Adipocyte (in vitro differentiated cells): ENCODE measurements at regions not wholly inside any gene's neighbourhood (a gene's known extent, or its start where the extent isn't known, plus 50 kb on each side); places are given as distances from the start of the nearest gene placed in this dataset.
"Not testable (repeated sequence)": the region's sequence is repeated elsewhere in the genome, so short reads cannot be mapped to it uniquely, and the experiment has no call there.

ENCODE experiments used
- DNase-seq: peaks from one replicate; pipeline ENCODE4 v3.0.0-alpha.2; 2015; ENCODE audit warnings: low read depth
- H3K27me3 ChIP-seq: replicated peaks from 2 replicates; pipeline ENCODE4 v1.7.0; 2013; ENCODE audit warnings: mild to moderate bottlenecking, low read length, moderate library complexity; ENCODE audit not compliant: control insufficient read depth, insufficient read depth
- H3K36me3 ChIP-seq: 2 replicates; pipeline ENCODE4 v1.7.0; 2013; ENCODE audit warnings: low read length, mild to moderate bottlenecking, moderate library complexity; ENCODE audit not compliant: control insufficient read depth, insufficient read depth, severe bottlenecking
- H3K4me1 ChIP-seq: 2 replicates; pipeline ENCODE4 v1.7.0; 2013; ENCODE audit warnings: mild to moderate bottlenecking, low read length, moderate library complexity; ENCODE audit not compliant: control insufficient read depth, insufficient read depth
- H3K4me3 ChIP-seq: 2 replicates; pipeline ENCODE4 v1.7.0; 2013; ENCODE audit warnings: mild to moderate bottlenecking, low read length, moderate library complexity
- H3K9ac ChIP-seq: 2 replicates; pipeline ENCODE4 v1.7.0; 2013; ENCODE audit warnings: mild to moderate bottlenecking, low read length, moderate library complexity
- H3K9me3 ChIP-seq: 2 replicates; pipeline ENCODE4 v1.7.0; 2013; ENCODE audit warnings: mild to moderate bottlenecking, low read length, moderate library complexity; ENCODE audit not compliant: control insufficient read depth

DNA sequence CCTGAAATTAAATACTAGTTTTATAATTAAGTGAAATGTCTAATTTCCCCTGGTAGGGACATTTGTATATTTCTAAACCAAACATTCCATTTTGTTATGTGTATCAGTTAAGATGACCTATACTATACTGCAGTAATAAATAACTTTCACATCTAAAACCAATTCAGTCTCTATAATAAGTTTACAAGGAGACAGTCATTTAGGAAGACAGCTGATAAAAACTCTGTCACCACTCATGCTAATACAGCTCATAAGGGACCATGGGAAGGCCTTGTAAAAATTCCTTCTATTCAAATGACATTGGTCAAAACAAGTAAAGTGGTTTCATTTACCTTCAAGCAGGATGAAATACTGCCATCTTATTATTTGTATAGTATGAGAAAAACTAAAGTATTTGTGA lies 128.4 kb upstream of the C1QTNF3 start:
- H3K36me3 ChIP-seq, H3K4me1 ChIP-seq, H3K27me3 ChIP-seq, H3K9ac ChIP-seq, DNase-seq, H3K9me3 ChIP-seq, H3K4me3 ChIP-seq: not testable (repeated sequence)

DNA sequence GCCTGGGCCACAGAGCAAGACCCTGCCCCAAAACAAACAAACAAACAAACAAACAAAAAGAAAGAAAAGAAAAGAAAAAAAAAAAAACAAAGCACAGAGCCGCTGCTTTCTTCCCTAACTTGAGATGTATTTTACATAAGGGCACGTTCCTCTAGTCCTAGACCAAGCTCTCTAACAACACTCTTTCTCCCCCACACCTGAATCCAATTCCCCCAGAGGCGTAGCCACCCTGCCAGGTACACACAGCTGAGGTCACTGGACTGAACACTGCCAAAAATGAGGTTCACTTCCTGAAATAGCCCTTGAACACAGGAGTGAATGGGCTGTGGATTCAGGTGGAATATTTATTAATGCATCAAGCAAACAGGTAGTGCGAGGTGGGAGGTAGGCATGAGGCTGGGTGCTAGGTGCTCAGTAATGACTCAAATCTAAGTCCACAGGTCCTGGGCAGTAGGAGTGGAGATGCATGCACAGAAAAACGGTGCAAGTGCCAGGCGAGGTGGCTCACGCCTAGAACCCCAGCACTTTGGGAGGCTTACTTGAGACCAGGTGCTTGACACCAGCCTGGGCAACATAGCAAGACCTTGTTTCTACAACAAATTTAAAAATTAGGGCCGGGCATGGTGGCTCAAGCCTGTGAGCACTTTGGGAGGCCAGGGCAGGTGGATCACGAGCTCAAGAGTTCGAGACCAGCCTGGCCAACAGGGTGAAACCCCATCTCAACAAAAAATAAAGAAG lies 136.6 kb upstream of the C1QTNF3 start:
- not testable (repeated sequence) for H3K27me3 ChIP-seq, H3K9ac ChIP-seq, H3K36me3 ChIP-seq, H3K9me3 ChIP-seq, DNase-seq, H3K4me1 ChIP-seq, H3K4me3 ChIP-seq

DNA sequence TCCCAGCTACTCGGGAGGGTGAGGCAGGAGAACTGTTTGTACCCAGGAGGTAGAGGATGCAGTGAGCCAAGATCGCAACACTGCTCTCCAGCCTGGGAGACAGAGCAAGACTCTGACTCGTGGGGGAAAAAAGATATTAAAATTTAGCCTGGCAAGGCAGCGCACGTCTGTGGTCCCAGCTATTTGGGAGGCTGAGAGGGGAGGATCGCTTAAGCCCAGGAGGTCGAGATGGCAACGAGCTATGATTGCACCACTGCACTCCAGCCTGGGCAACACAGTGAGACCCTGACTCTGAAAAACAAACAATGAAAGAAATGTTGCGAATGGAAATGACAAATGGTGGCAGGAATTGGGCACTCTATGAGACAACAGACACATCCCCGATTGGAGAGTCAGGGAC lies 137.2 kb upstream of the C1QTNF3 start:
- H3K4me1 ChIP-seq, DNase-seq, H3K27me3 ChIP-seq, H3K36me3 ChIP-seq, H3K4me3 ChIP-seq, H3K9ac ChIP-seq, H3K9me3 ChIP-seq: not testable (repeated sequence)

DNA sequence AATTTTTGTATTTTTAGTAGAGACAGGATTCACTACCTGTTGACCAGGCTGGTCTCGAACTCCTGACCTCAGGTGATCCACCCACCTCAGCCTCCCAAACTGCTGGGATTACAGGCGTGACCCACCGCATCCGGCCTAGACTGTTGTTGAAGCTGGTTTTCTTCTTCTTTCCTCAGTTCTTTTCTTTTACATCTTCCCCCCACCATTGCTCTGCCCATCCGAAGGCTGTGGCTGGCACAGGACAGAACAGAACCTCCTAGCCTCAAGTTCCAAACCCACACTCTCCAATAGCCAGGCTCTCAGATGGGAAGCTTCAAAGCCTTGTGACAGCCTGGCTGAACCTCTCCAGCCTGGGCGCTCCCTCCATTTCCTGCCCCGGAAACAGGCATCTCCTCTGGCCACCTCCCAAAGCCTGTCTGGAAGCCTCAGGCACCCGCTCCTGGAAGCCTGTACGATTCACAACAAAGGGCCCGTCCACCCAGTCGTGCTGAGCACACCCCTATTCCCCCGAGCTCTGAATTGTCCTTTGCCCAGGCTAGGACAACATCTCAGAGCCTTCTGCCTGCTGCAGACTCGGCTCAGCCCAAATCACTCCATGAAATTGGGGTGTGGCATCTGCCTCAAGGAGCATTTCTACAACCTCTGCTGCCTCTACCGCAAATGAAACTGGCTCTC lies 138.1 kb upstream of the C1QTNF3 start:
- not testable (repeated sequence) for H3K36me3 ChIP-seq

DNA sequence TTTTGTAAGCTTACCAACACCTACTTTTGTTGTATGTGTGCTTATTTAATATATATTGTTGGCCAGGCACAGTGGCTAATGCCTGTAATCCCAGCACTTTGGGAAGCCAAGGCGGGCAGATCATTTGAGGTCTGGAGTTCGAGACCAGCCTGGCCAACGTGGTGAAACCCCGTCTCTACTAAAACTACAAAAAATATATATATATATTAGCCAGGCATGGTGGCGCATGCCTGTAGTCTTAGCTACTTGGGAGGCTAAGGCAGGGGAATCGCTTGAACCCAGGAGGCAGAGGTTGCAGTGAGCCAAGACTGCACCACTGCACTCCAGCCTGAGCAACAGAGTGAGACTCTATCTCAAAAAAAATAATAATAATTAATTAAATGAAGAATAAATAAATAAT lies 142.0 kb upstream of the C1QTNF3 start:
- H3K9ac ChIP-seq, H3K36me3 ChIP-seq, H3K9me3 ChIP-seq, H3K4me1 ChIP-seq, DNase-seq, H3K4me3 ChIP-seq, H3K27me3 ChIP-seq: not testable (repeated sequence)

More for the DNA sequence above, 138.1 kb upstream of the C1QTNF3 start:
- H3K9ac ChIP-seq, H3K9me3 ChIP-seq, H3K27me3 ChIP-seq, H3K4me1 ChIP-seq, H3K4me3 ChIP-seq, DNase-seq: not testable (repeated sequence)

DNA sequence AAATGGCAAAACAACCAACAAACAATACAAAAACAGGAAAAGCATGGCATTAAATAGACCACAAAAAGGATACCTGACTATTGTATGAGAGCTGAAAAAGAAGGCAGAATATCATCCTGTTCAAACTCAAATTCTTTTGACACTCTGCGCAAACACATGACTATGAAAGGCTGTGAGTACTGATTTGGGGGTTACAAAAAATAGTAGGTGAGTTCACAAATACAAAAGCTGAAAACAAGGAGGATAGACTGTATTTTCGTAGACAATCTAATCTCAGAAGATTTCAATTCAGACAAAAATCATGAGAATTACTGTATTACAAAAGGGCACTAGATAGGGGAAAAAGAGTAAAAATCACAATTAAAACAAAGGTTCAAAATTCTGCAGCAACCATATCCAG lies 142.6 kb upstream of the C1QTNF3 start:
- H3K9me3 ChIP-seq, H3K4me3 ChIP-seq, H3K27me3 ChIP-seq, H3K9ac ChIP-seq, DNase-seq, H3K4me1 ChIP-seq, H3K36me3 ChIP-seq: not testable (repeated sequence)

DNA sequence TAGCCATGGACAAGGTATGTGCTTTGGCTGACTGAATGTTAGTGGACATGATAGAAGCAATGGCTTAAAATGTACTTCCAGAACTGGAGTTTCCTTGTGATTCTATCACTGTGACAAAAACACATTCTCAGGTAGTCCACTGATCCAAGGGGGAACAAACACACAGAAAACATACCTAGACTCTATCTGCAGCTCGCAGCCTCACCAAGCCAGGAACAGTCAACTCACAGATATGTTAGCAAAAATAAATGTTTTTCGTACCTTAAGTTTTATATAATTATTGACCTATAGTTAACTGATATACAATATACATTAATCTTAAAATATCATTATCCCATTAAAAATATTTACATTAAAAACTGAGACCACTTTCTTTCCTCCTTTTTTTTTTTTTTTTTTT lies 143.1 kb upstream of the C1QTNF3 start:
- not testable (repeated sequence) for H3K4me3 ChIP-seq, H3K4me1 ChIP-seq, H3K9me3 ChIP-seq, DNase-seq, H3K9ac ChIP-seq, H3K36me3 ChIP-seq, H3K27me3 ChIP-seq

DNA sequence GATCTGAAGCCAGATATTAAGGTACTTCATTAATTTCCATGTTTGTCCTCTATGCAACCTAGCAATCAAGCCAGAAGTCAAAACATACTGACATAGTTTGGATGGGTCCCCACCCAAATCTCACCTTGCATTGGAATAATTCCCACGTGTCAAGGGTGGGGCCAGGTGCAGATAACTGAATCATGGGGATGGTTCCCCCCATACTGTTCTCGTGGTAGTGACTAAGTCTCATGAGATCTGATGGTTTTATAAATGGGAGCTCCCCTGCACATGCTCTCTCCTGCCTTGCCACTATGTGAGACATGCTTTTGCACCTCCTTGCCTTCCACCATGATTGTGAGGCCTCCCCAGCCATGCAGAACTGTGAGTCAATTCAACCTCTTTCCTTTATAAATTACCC lies 143.9 kb upstream of the C1QTNF3 start:
- H3K4me1 ChIP-seq, DNase-seq, H3K4me3 ChIP-seq, H3K27me3 ChIP-seq, H3K9ac ChIP-seq, H3K36me3 ChIP-seq, H3K9me3 ChIP-seq: not testable (repeated sequence)

DNA sequence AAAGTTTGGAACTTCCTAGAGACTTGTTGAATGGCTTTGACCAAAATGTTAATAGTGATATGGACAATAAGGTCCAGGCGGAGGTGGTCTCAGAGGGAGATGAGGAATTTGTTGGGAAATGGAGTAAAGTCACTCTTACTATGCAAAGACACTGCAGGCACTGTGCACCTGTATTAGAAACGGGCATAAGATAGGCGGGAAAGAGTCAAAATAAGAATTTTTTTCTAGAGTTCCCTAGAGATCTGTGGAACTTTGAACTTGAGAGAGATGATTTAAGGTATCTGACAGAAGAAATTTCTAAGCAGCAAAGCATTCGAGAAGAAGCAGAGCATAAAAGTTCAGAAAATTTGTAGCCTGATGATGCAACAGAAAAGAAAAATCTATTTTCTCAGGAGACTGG lies 144.4 kb upstream of the C1QTNF3 start:
- not testable (repeated sequence) for H3K4me1 ChIP-seq, DNase-seq, H3K27me3 ChIP-seq, H3K9me3 ChIP-seq, H3K9ac ChIP-seq, H3K4me3 ChIP-seq, H3K36me3 ChIP-seq

DNA sequence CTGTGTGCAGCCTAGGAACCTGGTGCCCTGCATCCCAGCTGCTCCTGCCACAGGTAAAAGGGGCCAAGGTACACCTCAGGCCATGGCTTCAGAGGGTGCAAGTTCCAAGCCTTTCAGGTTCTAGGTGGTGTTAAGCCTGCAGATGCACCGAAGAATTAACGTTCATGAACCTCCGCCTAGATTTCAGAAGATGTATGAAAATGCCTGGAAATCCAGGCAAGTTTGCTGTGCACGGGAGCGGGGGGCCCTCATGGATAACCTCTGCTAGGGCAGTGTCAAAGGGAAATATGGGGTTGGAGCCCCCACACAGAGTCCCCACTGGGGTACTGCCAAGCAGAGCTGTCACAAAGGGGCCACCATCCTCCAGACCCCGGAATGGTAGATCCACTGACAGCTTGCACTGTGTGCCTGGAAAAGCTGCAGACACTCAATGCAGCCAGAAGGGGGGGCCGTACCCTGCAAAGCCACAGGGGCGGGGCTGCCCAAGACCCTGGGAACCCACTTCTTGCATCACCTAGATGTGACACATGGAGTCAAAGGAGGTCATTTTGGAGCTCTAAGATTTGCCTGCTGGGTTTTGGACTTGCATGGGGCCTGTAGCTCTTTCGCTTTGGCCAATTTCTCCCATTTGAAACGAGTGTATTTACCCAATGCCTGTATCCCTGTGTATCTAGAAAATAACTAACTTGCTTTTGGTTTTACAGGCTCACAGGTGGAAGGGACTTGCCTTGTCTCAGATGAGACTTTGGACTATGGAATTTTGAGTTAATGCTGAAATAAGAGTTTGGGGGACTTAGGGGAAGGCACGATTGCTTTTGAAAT lies 145.2 kb upstream of the C1QTNF3 start:
- peak; percentile 39 for DNase-seq
- not testable (repeated sequence) for H3K9ac ChIP-seq, H3K4me3 ChIP-seq

DNA sequence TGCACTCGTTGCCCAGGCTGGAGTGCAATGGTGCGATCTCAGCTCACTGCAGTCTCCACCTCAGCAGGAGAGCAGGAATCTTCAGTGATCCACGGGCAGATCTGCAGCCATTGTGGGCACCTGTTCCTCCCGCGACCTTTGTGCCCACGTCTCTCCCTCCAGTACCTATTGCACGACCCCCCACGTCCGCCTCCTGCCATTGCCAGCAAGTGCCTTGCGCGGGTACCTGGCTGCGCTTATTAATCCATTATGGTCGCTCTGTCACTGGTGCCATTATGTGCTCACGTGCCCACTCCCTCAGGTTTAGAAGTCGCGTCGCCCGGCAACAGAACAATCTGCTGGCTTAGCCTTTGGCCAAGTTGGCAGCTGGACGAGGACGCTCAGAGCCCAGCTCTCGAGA lies 146.2 kb upstream of the C1QTNF3 start:
- H3K9ac ChIP-seq, DNase-seq, H3K4me3 ChIP-seq, H3K36me3 ChIP-seq, H3K9me3 ChIP-seq, H3K27me3 ChIP-seq, H3K4me1 ChIP-seq: not testable (repeated sequence)

More for the DNA sequence above, 145.2 kb upstream of the C1QTNF3 start:
- H3K9me3 ChIP-seq, H3K27me3 ChIP-seq, H3K36me3 ChIP-seq, H3K4me1 ChIP-seq: not testable (repeated sequence)
